ENCODE measurements at regions not wholly inside any gene's neighbourhood (a gene's known extent, or its start where the extent isn't known, plus 50 kb on each side); places are given as distances from the start of the nearest gene placed in this dataset.

GRCh38 chr13:111575276-111575675, 254.8 kb downstream of the TEX29 start:
- ChIA-PET POLR2A (no interaction called here), CTCF (no interaction called here)
- no peak for DNase-seq (ENCODE audit: low read depth)
- no peak for TF ChIP-seq CTCF (IDR thresholded peaks at IDR 0.05; ENCODE audit: insufficient read depth, low read depth, low read length)
- no peak overlapping the region for H3K4me3 ChIP-seq (ENCODE audit: low read depth, low read length)
- H3K27me3 ChIP-seq (ENCODE audit: control insufficient read depth, insufficient read depth, low read length), result no peaks in the 10 kb centered on the region
- no peaks in the 10 kb centered on the region for H3K36me3 ChIP-seq (ENCODE audit: control insufficient read depth, insufficient read depth, low read length)

DNA sequence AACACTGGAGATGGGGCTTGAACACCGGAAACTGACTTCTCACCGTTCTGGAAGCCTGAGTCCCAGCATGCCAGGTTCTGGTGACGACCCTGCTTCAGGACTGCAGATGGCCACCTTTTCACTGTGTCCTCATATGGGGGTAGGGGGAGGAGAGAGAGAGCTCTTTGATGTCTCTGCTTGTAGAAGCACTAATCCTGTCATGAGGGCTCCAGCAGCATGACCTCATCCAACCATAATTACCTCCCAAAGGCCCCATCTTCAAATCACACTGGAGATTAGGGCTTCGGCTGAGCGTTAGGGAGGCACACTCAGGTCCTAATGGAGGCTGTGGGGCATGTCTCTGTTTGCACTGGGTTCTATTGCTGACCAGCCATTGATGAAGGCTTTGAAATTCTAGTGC, 255.3 kb downstream of the TEX29 start:
- DNase-seq (ENCODE audit: low read depth), result no peak
- ChIA-PET POLR2A (no interaction called here), CTCF (no interaction called here)
- no peak overlapping the region for H3K4me3 ChIP-seq (ENCODE audit: low read depth, low read length)
- no peaks in the 10 kb centered on the region for H3K27me3 ChIP-seq (ENCODE audit: control insufficient read depth, insufficient read depth, low read length)
- H3K36me3 ChIP-seq (ENCODE audit: control insufficient read depth, insufficient read depth, low read length), result no peaks in the 10 kb centered on the region
- TF ChIP-seq CTCF (IDR thresholded peaks at IDR 0.05; ENCODE audit: insufficient read depth, low read depth, low read length), result no peak

DNA sequence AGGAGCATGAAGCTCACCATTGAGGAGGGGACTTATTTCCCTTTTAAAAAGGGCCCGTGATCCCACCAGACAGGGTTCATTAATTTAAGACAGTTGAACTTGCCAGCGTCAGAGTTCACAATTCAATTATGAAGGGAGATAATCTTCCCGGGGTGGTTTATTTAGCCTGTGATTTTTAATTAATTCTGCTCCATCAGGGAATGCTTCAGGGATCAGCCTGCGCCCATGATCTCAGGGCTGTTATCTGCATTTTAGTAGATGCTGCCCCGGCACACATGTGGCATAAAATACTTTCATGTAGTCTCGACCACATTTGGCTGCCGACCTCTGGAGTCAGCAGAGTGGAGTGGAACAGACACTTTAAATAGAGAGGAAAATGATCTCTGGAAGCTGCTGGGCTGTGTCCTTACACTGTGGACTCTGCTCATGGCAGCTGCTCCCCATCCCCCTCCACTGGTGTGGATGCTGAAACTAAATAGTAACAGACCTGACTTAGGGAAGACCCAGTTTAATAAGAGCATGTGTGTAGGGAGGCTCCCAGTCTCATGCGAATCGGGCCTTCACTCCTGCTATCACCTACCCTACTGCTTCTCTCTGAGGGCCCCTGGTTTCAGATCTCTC, 256.9 kb downstream of the TEX29 start:
- TF ChIP-seq CTCF (IDR thresholded peaks at IDR 0.05; ENCODE audit: insufficient read depth, low read depth, low read length), result no peak
- no peaks in the 10 kb centered on the region for H3K36me3 ChIP-seq (ENCODE audit: control insufficient read depth, insufficient read depth, low read length)
- H3K4me3 ChIP-seq (ENCODE audit: low read depth, low read length), result no peak overlapping the region
- ChIA-PET CTCF (no interaction called here), POLR2A (no interaction called here)
- no peaks in the 10 kb centered on the region for H3K27me3 ChIP-seq (ENCODE audit: control insufficient read depth, insufficient read depth, low read length)
- no peak for DNase-seq (ENCODE audit: low read depth)

DNA sequence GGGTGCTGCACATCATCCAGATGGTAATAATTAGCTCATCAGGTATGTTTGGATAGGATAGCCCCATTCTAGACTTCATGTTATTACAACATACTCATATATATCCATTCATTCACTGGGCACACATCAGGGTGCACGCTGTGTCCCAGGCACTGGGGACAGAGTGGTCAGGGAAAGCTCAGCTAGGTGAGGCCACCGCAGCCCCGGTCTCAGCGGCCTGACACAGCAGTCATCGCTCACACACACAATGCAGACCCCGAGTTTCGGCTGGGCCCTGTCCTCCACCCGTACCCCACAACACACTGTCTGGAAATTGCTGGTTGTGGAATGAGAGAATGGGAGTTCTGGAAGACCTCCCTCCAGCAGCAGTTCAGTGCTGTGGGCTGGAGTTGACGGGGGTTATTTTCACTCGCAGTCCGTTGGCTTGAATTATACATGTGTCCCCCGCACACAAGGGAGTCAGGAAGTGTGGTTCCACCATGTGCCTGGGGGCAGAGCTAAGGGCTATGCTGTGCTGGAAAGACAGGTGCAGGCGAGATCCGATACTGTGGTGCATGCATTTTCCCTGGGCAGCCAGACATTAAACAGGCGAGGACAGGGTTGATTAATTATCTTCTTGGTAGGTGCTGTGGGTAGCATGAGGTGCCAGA, 257.6 kb downstream of the TEX29 start:
- no peaks in the 10 kb centered on the region for H3K27me3 ChIP-seq (ENCODE audit: control insufficient read depth, insufficient read depth, low read length)
- no peak for TF ChIP-seq CTCF (IDR thresholded peaks at IDR 0.05; ENCODE audit: insufficient read depth, low read depth, low read length)
- H3K4me3 ChIP-seq (ENCODE audit: low read depth, low read length), result no peak overlapping the region
- no peaks in the 10 kb centered on the region for H3K36me3 ChIP-seq (ENCODE audit: control insufficient read depth, insufficient read depth, low read length)
- ChIA-PET CTCF (no interaction called here), POLR2A (no interaction called here)
- DNase-seq (ENCODE audit: low read depth), result no peak

GRCh38 chr13:111584101-111584672, 263.7 kb downstream of the TEX29 start:
- CTCF ChIA-PET, result no interaction called here
- TF ChIP-seq CTCF (IDR thresholded peaks at IDR 0.05; ENCODE audit: insufficient read depth, low read depth, low read length), result no peak
- Histone ChIP-seq H3K36me3 (ENCODE audit: control insufficient read depth, insufficient read depth, low read length) (no peaks in the 10 kb centered on the region), H3K27me3 (ENCODE audit: control insufficient read depth, insufficient read depth, low read length) (no peaks in the 10 kb centered on the region), H3K4me3 (ENCODE audit: low read depth, low read length) (no peak overlapping the region)
- no peak for DNase-seq (ENCODE audit: low read depth)
- POLR2A ChIA-PET, result no interaction called here
